Lower lobe of right lung (tissue), 2 donors: ENCODE measurements at regions not wholly inside any gene's neighbourhood (a gene's known extent, or its start where the extent isn't known, plus 50 kb on each side); places are given as distances from the start of the nearest gene placed in this dataset.

Experiments
- ATAC-seq, 2 donors: fragments of 200-7000 bp; cut with Tn5 transposase; one replicate each; pipeline ENCODE4 v1.9.1; 2020 to 2022; ENCODE audit warnings: mild to moderate bottlenecking in 2 of 2, moderate library complexity in 2 of 2
- DNase-seq: peaks from one replicate; pipeline ENCODE4 v3.0.0-alpha.2; 2020
- H3K27ac ChIP-seq: fragments of 200-600 bp; one replicate; pipeline ENCODE4 v1.8.0; 2022
- H3K27me3 ChIP-seq: fragments of 200-600 bp; one replicate; pipeline ENCODE4 v1.8.0; 2022; ENCODE audit warnings: low read depth
- H3K36me3 ChIP-seq: fragments of 200-600 bp; one replicate; pipeline ENCODE4 v1.8.0; 2022; ENCODE audit warnings: mild to moderate bottlenecking
- H3K4me1 ChIP-seq: fragments of 200-600 bp; one replicate; pipeline ENCODE4 v1.8.0; 2022
- H3K4me3 ChIP-seq: fragments of 200-600 bp; one replicate; pipeline ENCODE4 v1.8.0; 2022; ENCODE audit warnings: mild to moderate bottlenecking
- H3K9me3 ChIP-seq: fragments of 200-600 bp; one replicate; pipeline ENCODE4 v1.8.0; 2022
- intact Hi-C: fragments of 100-400 bp; cut with DNase I; formaldehyde crosslinking; loops from one replicate; pipeline ENCODE4 v1.11.0; 2022
- TF ChIP-seq, protein P1 (sequence below): fragments of 200-600 bp; IDR thresholded peaks from one replicate; pipeline ENCODE4 v1.8.0; 2022; ENCODE audit warnings: antibody characterized with exemption, mild to moderate bottlenecking
- donor health status: DM: no; HTN: yes; CAD: no; lungs with severe emphysema.

DNA sequence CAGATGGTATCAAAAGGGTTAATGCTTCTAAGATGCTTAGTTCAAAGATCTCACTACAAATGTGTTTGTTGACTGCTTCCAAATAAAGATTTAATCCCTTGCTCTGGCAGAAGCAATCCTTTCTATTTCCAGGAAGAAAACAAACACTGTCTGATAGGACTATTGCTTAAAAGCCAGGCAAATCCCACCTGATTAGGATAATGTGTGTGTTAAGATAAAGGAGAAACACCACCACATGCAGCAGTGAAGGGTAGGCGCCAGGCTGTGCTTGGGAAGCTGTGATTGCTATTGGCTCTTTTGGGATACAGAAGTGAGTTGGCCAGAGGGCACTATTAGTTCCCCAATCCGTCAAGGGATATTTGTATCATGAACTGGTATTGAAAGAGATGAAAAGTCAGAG lies 62.8 kb upstream of the LRCH1 start:
- intact Hi-C loops, result no loop called here
- H3K27me3 ChIP-seq, result no peaks in the 10 kb centered on the region
- H3K9me3 ChIP-seq, result peaks cover 2% of the 10 kb centered on the region
- no peak overlapping the region for H3K4me3 ChIP-seq
- DNase-seq (no peak), ATAC-seq (no peak)
- H3K36me3 ChIP-seq, result no peaks in the 10 kb centered on the region
- TF ChIP-seq, protein P1, sequence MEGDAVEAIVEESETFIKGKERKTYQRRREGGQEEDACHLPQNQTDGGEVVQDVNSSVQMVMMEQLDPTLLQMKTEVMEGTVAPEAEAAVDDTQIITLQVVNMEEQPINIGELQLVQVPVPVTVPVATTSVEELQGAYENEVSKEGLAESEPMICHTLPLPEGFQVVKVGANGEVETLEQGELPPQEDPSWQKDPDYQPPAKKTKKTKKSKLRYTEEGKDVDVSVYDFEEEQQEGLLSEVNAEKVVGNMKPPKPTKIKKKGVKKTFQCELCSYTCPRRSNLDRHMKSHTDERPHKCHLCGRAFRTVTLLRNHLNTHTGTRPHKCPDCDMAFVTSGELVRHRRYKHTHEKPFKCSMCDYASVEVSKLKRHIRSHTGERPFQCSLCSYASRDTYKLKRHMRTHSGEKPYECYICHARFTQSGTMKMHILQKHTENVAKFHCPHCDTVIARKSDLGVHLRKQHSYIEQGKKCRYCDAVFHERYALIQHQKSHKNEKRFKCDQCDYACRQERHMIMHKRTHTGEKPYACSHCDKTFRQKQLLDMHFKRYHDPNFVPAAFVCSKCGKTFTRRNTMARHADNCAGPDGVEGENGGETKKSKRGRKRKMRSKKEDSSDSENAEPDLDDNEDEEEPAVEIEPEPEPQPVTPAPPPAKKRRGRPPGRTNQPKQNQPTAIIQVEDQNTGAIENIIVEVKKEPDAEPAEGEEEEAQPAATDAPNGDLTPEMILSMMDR, result no peak
- no peak overlapping the region for H3K27ac ChIP-seq
- H3K4me1 ChIP-seq, result no peaks in the 10 kb centered on the region

DNA sequence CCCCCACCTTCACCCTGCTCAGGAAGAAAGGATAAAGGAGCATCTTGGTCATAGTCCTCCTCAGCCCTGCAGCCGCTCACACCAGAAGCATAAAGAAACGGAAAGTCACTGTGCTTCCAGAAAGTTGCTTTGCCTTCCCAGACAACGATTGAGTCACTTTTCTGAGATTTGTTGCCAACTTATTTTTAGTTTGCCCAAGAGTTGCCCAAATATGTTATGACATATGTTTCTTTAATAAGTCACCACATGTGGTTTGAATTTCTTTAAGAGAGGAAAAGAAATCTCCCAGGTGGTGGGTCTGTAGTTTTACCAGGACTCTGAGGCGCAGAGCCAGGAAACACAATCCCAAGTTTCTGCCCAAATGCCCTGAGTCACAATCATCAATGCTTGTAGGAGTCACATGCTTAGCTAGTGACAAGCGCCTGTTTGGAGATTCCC lies 63.4 kb upstream of the LRCH1 start:
- H3K27ac ChIP-seq, result no peak overlapping the region
- no peaks in the 10 kb centered on the region for H3K4me1 ChIP-seq
- H3K4me3 ChIP-seq, result no peak overlapping the region
- H3K36me3 ChIP-seq, result no peaks in the 10 kb centered on the region
- TF ChIP-seq, protein P1, result no peak
- H3K27me3 ChIP-seq, result no peaks in the 10 kb centered on the region
- H3K9me3 ChIP-seq, result peaks cover 8% of the 10 kb centered on the region
- ATAC-seq (peak in 1 of 2 donors; percentile 24), DNase-seq (no peak)
- intact Hi-C loops, result no loop called here

DNA sequence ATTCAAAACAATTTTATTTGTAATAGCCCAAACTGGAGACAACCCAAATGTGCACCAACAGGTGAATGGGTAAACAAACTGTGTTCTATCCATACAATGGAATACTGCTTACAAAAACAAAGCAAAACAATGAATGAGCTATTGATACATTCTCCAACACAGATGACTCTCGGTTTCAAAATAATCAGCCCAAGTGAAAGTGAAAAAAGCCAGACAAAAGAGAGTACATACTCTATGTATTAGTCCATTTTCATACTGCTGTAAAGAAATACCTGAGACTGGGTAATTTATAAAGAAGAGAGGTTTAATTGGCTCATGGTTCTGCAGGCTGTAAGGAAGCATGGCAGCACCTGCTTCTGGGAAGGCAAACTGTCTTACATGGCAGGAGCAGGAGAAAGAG lies 65.2 kb upstream of the LRCH1 start:
- no peak overlapping the region for H3K4me3 ChIP-seq
- peaks cover 22% of the 10 kb centered on the region for H3K9me3 ChIP-seq
- H3K36me3 ChIP-seq, result no peaks in the 10 kb centered on the region
- DNase-seq (no peak), ATAC-seq (no peak)
- intact Hi-C loops, result no loop called here
- no peaks in the 10 kb centered on the region for H3K4me1 ChIP-seq
- no peak overlapping the region for H3K27ac ChIP-seq
- no peaks in the 10 kb centered on the region for H3K27me3 ChIP-seq
- TF ChIP-seq, protein P1, result no peak

DNA sequence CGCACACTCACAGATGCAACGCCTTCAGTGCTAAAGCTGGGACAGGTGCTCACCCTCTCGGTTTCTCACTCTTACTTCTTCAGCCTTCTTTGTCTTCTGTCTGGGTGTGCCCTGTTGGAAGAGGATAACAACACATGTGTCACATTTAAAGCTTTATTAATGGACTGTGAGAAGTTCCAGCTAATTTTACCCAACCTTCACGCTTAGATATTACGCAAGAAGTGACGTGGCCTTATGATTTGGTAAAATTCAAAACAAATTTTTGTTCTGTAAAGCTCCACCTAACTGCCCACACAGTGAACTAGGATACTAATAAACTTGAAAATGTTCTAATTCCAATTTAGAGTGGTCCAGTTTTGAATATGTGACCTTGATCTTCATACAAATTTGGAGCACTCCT lies 66.7 kb upstream of the LRCH1 start:
- Histone ChIP-seq H3K4me1 (no peaks in the 10 kb centered on the region), H3K27ac (no peak overlapping the region), H3K4me3 (no peak overlapping the region), H3K9me3 (peaks cover 22% of the 10 kb centered on the region), H3K36me3 (no peaks in the 10 kb centered on the region), H3K27me3 (no peaks in the 10 kb centered on the region)
- no peak for DNase-seq
- no peak for ATAC-seq
- intact Hi-C loops, result no loop called here
- TF ChIP-seq, protein P1, result no peak

GRCh38 chr13:46484561-46484960 lies 68.4 kb upstream of the LRCH1 start:
- Histone ChIP-seq H3K4me1 (no peaks in the 10 kb centered on the region), H3K4me3 (no peak overlapping the region), H3K27ac (no peak overlapping the region), H3K27me3 (no peaks in the 10 kb centered on the region), H3K36me3 (no peaks in the 10 kb centered on the region), H3K9me3 (peaks cover 22% of the 10 kb centered on the region)
- TF ChIP-seq, protein P1, result no peak
- ATAC-seq, result no peak
- DNase-seq, result no peak
- intact Hi-C loops, result no loop called here

GRCh38 chr13:46481166-46481565 lies 71.8 kb upstream of the LRCH1 start:
- Histone ChIP-seq H3K9me3 (peaks cover 22% of the 10 kb centered on the region), H3K4me3 (no peak overlapping the region), H3K27me3 (no peaks in the 10 kb centered on the region), H3K4me1 (no peaks in the 10 kb centered on the region), H3K27ac (no peak overlapping the region), H3K36me3 (no peaks in the 10 kb centered on the region)
- TF ChIP-seq, protein P1, result no peak
- DNase-seq (no peak), ATAC-seq (no peak)
- intact Hi-C loops, result no loop called here
